CD4-positive, alpha-beta T cell treated with Interleukin-6 for 4 hours (primary cell): ENCODE measurements at regions not wholly inside any gene's neighbourhood (a gene's known extent, or its start where the extent isn't known, plus 50 kb on each side); places are given as distances from the start of the nearest gene placed in this dataset.
"Not testable (repeated sequence)": the region's sequence is repeated elsewhere in the genome, so short reads cannot be mapped to it uniquely, and the experiment has no call there.

ENCODE experiments used
- DNase-seq: peaks from one replicate; pipeline ENCODE4 v3.0.0-alpha.2; 2020; ENCODE audit warnings: mixed read lengths

DNA sequence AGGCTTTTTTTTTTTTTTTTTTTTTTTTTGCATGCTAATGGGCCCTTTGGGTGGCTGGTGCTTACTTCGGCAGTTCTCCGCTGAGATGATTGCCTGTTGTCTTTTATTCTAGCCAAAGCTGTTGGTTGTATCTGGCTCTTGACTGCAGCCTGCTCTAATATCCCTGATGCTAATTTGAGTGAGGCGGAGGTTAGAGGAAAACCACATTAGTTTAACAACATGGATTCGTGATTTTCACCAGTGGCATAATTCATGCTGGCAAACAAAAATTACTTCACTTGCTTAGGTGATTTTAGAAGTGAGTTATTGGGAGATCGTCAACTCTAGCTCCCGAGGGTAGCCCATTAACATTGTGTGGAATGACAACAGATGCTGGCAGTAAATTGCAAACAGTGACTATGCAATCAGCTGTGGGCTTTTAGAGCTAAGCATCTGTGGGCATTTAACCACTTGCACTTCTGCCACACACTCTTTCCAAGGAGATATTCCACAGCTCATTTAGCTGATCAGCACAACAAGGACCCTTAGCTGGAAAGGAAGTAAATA, 97.6 kb upstream of the ZDHHC17 start:
- DNase-seq, result no peak

DNA sequence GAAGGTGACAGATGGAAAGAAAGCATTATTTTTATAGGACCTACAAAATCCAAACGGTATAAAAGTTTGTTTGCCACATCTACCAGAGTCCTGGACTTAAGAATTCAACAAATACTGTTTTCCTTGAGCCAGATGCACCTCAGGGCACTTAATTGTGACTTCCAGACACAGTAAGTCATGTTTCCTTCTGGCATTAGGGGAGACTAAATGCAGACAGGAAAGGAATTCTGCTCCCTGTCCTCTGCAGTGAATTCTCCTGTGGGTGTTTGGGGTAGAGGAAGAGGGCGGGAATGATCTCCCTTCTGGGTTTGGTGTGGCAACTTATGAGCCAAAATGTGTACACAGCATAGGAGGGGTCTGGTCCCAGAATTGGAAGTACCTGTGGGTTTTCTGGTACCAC, 93.9 kb upstream of the ZDHHC17 start:
- DNase-seq, result no peak

DNA sequence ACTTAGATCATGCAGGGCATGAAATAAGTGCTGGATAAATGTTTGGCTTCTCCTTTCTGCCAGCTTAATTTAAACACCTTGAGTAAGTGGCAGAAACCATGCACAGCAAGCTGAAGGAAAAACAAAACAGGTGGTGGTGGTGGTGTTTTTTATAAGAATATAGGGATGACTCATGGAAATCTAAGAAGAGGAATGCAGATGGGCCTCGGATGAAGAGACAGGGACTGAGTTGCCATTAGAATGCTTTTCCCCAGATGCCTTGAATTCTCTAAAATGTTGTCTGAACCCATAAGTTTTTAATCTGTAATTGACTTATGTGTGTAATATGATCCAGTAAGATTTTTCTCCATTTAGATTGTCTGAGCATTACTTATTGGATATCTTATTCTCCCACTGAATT, 93.1 kb upstream of the ZDHHC17 start:
- no peak for DNase-seq

DNA sequence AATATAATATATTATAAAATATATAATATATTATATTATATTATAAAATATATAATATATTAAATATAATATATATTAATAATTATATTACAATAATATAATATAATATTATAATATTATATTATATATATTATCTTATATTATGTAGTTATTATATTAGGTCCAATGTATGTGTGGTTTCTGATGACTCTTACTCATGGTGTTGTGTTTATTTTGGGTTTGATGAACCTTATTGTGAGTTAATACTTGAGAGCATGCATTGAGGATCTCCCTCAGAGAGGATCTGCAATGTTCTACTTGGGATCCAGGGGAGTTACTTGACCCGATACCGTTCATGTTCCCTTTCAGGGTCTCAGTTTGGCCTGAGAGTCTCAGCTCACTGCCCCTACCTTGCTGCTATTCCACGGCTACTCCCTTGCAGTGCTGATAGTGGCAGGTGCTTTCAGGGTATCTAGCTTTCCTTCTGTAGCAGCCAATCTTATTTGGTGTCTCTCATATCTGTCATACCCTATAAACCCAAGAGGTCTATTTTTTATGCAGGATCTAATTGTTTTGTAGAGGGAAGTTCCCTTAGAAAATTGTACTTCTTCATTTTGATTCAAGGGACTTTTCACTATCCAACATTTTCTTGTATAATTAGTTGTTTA, 89.1 kb upstream of the ZDHHC17 start:
- DNase-seq, result no peak

DNA sequence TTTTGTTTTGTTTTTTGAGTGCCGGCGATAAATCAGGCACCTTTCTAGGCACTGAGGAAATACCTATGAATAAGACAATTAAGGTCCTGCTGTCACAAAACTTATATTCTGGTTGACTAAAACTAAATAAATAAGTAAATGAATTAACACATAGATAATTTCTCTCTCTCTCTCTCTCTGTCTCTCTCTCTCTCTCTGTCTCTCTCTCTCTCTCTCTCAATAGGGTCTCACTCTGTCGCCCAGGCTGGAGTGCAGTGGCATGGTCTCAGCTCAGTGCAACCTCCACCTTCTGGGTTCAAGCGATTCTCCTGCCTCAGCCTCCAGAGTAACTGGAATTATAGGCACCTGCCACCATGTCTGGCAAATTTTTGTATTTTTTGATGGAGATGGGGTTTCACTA, 87.7 kb upstream of the ZDHHC17 start:
- not testable (repeated sequence) for DNase-seq

DNA sequence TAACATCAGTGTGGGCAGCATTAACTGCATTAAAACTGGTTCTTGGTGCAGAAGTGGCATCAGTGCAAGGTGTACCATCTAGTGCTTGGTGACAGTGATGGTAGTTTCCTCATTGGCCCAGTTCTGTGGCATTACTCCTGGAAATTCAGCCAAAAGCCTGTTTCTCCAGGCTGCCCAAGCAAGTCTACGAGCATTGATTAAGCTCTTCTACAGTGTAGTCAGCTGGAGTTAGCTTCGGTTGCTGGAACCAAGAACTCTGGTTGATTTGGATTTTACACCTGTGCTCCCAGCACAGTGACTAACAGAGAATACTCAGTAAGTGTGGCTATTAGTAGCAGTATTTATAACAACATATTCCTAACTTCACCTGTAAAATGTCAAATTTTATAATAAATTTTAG, 84.9 kb upstream of the ZDHHC17 start:
- no peak for DNase-seq

DNA sequence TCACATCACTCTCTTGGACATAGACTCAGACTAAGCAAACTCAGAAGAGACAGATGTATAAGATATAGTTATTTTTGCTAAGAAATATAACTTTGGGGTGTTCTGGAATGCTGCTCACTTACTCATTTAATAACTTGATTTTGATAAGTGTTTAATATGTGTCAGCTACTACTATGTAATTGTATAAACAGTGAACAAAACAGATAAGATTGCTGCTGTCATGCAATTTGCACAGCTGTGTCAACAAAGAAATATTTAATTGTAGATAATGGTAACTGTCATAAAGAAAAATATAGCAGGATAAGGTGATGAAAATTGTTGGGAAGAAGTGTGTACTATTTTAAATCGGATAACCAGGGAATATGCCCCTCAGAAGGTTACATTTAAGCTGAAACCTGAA, 84.1 kb upstream of the ZDHHC17 start:
- no peak for DNase-seq

DNA sequence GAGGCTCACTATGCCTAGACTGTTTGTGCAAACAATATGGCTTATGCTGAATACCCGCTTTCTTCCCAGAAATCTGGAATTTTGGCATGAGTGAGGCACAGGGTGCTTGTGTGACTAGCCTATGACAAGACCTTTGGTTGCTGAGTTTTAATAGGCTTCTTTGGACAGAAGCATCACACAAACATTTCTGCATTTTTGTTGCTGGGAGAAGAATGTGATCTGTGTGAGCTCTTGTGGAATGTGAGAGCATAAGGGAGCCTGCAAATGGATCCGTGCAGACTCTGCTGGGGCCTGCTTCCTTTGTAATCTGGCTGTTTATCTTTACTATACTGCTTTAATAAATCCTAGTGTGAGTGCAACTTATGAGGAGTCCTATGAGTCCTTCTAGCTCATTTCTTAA, 83.0 kb upstream of the ZDHHC17 start:
- no peak for DNase-seq

DNA sequence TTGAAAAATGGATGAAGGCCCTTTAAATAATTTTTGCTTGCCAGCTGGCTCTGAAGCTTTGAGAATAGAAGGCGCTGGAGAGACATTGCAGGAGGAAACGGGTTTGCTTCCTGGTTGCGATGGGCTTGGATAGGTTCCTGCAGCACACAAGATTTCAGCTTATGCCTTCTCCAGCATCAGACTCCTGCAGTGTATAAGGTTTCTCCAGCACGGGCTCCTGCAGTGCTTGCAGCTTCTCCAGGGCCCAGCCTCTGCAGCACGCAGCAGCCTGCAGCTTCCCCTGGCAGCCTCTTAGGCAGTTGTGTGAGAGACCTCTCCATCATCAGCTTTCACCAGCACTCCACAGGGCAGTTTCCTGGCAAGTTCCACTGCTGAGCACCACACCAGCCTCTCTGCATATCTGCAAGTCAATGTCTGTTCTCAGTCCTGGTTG, 78.7 kb upstream of the ZDHHC17 start:
- no peak for DNase-seq

DNA sequence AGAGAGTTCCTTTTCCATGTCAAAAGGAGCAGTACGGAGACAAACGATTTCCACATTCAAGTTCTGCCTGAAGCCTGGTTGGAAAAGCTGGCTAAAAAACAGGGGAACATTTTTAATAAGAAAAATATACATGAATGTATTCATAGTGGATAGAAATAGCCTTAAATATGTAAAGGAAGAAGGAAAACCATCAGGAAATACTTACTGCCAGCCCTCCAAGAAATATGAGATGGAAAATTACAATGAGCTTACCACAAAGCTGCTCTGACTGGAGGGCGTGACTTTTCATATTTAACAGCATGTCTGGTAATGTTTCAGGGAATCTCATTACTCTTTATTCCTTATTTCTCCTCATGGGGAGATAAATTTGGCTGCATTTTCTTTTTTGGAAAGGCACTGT, 75.9 kb upstream of the ZDHHC17 start:
- DNase-seq, result no peak

DNA sequence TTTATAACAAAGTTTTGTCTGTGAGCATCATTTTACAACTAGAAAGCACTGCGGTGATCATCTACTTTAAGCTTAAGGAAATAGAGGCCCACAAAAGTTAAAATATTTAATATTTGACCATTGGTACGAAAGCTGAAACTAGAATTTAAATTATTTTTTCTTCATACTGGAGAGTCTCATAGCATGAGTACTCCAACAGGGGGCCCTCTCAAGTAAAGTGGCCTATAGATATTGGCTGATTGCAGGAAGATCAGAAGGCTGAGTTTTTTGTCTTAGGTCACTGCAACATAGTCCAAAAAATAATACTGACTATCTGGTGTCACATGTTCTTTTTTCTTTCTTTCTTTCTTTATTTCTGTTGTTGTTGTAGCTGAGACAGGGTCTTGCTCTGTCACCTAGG, 75.3 kb upstream of the ZDHHC17 start:
- peak; percentile 11 for DNase-seq

DNA sequence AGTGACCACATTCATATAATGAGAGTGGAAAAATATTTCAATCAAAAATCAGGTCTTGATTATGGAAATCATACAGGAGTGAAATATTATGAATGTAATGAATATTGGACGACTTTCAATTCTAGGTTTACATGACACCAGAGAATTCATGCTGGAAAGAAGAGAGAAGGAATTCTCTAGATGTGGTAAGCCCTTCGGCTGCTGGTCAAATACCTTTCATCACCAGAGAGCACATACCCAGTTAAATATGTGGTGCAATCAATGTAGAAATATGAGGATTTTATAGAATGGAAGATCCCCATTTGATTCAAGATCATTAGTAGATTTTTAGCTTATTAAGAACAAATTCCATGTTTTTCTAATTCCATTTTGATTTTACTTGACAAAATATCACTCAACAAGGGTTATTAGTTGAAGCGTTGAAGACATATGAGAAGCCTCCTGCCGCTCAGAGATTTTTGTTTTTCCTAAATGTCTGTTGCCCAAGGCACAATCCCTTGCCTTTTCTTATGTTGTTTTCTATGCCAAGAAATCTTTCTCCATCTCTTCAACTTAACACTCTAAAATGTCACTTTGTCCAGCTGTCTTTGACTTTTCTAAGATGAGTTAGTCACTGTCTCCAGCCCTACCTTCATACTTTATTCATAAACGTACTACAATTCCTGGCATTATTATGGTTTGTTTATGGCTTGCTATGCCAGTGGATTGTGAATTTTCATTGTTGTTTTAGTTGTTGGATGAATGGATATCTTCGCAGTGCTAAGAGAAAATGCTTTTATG, 72.8 kb upstream of the ZDHHC17 start:
- no peak for DNase-seq

DNA sequence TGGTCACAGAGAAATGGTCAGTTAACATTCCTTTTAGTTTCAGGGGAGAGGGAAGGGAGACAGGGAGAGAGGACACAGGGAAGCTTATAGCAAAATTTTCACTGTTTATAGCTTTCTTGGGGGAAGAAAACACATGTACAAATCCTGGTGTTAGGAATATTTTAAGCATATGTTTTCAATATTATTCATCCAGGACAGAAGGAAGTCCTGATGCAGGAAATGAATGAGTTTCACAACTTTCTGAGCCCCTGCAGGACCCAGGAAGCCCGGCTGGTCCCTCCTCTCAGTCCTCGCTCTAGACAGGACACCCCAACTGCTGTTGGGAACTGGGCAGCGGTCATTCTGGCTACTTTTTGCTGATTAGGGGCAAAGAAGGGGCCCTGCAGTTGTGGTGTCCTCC, 71.1 kb upstream of the ZDHHC17 start:
- DNase-seq, result no peak

DNA sequence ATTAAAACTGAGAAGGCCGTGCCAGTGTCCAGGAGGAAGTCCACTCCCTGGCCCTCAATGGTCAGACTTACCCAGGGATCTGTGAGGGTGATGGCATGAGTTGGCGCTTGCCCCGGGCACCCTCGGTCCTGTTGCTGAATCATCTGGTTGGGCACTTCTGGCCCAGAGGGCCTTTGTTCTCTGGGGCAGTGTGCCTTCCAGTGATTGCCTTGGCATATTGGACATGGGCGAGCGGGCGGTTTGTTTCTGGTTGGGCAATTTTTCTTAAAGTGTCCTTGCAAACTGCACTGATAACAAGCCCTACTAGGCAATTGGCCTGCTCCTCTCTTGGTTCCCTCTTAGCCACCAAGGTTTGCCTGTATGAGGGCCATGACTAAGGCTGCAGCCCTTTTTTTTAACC, 69.5 kb upstream of the ZDHHC17 start:
- no peak for DNase-seq

DNA sequence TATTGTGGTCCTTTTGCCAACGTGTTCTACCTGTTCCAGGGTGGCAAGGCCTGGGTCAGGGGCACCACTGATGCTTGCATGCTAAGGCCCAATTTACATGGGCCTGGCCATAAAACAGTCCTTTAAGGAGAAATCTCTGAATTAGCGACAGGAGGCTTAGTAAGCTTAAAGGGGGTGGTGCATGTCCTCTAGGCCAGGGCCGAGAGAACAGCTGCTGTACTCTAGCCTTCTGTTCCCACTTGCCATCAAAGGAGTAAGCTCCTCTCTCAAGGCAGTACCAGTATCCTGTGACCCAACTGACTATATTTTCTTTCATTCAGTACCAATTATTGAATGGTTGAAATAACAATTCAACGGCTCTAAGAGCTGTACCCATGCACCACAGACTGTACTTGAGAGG, 67.7 kb upstream of the ZDHHC17 start:
- no peak for DNase-seq

DNA sequence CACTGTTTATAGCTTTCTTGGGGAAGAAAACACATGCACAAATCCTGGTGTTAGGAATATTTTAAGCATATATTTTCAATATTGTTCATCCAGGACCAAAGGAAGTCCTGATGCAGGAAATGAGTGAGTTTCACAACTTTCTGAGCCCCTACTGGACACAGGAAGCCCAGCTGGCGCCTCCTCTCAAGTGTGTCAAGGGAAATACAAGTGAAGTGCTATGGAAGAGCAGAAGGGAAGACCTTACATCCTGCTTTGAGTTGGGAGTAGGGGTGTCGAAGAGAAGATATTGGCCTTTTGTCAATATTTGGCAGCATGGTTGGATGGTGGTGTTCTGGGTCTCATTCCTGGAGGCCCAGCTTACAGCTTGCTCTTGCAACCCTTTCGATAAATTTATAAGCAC, 66.1 kb upstream of the ZDHHC17 start:
- no peak for DNase-seq

DNA sequence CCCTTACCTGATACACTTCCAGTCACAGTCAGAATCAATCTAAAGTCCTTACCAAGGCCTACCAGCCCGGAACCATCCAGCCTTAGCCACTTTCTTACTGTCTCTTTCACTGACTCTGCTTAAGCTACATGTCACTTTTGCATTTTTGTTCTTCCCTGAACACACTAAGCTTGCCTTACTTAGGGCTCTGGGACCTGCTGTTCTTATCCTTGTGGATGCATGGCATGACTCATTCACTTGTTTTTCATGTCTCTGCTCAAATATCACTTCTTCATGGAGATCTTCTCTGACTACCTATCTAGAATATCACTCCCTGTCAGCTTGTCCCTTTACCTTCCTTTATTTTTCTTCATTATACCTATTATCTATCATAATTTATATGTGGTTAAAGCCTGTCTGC, 65.6 kb upstream of the ZDHHC17 start:
- no peak for DNase-seq

DNA sequence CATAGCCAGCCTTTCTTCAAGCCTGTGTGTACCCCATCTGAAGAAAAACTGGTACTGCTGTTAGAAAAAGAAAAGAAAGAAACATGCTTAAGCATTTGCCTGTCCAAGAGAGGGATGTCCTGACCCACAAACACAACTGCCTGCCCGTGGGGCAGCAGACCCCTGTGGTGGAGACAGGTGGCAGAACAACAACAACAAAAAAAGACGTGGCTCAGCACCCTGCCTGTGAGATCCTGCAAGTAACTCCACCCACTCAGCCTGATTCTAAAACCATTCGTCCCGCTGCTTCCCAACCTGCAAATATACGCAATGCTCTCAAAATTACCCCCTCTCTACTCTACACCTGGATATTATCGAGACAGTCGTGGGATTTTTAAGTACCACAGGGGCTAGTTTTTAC, 64.9 kb upstream of the ZDHHC17 start:
- DNase-seq, result no peak

DNA sequence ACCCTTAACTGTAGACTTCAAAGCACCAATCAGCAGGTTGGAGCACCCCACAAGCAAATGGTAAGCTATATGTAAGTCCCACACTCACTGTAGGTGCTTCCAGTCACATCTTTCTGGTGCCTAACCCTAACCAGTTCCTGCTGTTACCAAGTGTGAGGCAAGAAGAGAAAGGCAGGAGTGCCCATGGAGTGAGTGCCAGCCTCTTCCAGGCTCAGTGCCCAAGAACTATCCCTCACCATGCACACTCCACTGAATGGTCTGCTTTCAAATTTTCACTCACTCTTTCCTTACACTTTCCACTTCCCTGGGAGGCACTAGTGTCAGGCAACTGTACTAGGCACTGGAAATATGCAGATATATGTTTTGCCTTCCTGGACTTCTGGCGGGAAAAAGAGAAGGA, 62.2 kb upstream of the ZDHHC17 start:
- no peak for DNase-seq

DNA sequence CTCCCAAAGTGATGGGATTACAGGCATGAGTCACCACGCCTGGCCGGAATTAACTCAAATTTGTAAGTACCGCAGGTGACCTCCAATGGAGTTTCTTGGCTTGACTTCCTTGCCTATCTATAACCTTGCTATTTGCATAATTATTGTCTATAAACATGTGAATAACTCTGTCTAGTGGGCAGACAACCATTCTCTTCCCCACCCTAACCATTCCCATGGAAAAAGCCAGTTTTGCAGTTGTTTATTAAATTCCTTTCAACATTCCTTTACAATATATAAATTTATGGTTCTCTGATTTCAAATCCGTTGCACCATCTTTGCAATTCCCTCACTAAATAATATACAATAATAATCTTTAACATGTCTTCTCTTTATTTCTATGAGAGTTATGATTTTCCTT, 61.0 kb upstream of the ZDHHC17 start:
- no peak for DNase-seq

DNA sequence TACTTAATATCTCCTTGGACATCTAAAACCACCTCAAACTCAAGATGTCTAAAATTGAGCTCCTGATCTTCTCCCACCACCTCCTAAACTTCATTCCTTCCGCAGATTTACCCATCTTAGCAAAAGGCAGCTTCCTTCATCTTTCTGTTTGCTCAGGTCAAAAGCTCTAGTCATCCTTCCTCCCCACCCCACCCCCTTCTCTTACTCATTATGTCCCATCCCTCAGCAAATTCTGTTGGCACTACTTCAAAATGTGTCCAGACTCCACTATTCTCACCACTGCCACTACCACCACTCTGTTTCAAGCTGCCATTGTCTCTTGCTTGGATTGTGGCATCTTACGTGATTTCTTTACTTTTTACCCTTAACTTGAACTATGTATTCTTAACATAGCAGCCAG, 59.2 kb upstream of the ZDHHC17 start:
- no peak for DNase-seq

DNA sequence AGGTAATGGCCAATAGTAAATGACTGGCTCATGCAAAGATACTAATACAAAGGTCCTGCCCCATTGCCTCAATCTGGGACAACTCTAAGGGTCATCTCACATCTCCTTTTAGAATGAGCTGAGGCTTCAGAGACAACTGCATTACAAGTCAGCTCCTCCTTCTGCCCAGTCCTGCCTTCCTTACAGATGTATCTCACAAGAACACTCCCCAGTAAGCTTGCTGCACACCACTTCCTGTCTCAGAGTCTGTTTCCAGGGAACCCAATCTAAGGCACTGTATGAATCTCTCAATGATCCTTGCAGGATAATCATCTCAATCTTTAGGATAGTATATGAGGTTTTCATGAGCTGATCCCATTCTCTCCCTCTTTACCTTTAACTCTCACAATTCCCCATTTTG, 57.8 kb upstream of the ZDHHC17 start:
- no peak for DNase-seq

DNA sequence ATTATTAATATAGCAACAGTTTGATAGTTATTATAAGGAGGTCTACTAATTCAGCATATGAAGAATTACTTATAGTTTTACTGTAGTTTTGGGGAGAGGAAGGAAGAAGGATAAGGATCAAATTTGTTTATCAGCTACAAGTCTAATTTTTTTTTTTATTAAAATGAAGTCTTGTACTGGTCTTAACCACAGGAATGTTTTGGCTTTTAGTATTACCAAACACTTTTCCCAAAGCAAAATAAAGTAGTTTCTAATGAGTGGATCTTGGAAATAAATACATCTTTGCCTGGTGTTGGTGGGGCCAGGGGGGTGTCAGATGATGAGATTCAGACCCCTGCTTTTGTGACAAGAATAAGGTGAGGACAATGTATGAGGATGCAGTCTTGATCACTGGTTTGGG, 57.2 kb upstream of the ZDHHC17 start:
- no peak for DNase-seq

DNA sequence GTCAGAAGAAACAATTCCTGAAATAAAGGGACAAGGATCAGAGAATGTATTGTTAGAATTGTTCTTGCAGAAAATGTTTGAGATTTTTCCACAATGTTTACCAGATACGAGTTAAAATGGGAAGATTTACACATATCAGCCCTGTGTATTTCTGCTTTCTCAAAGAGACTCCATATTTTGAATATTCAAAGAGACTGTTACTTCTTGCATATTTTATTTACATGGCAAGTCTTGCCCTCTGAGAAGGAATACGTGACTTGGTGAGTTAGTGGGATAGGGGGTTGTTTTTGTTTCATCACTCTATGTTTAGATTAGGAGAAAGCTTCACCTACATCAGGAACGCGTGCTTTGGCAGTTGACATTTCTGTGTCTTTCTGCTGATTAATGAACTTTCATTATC, 56.1 kb upstream of the ZDHHC17 start:
- DNase-seq, result no peak

DNA sequence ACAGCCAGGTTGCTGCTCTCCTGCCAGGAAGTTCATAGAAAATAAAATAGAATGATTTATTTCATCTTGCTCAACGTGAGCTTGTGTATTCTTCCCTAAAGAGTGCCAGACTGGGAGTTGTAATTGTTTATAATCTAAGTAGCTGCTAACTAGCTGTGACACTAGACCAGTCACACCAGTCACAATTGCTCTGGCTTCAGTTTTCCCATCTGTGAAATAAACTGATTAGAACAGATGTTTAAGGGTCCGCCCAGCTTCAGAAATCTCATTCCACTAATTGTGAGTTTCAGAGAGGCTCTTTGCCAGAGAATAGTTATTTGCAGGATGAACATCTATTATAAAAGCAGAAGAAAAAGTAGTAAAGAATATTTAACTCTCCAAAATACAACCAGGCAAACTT, 55.6 kb upstream of the ZDHHC17 start:
- DNase-seq, result no peak
